Hepatocyte (in vitro differentiated cells): ENCODE measurements at regions not wholly inside any gene's neighbourhood (a gene's known extent, or its start where the extent isn't known, plus 50 kb on each side); places are given as distances from the start of the nearest gene placed in this dataset.

Experiments used
- EZH2 ChIP-seq: fragments of 200-600 bp; sonication (generic); IDR thresholded peaks from 2 replicates; pipeline ENCODE4 v1.6.1; 2016; ENCODE audit warnings: antibody characterized with exemption, mild to moderate bottlenecking, borderline replicate concordance
- EZH2phosphoT487 ChIP-seq: fragments of 200-600 bp; sonication (generic); IDR thresholded peaks from one replicate; pipeline ENCODE4 v1.6.1; 2018; ENCODE audit warnings: antibody characterized with exemption, mild to moderate bottlenecking, low read depth, moderate library complexity; ENCODE audit not compliant: unreplicated experiment, severe bottlenecking
- TF ChIP-seq, protein P1 (sequence below): fragments of 200-600 bp; sonication (generic); IDR thresholded peaks from 2 replicates; pipeline ENCODE4 v1.5.1; 2016; ENCODE audit warnings: antibody characterized with exemption, mild to moderate bottlenecking; ENCODE audit not compliant: poor library complexity

DNA sequence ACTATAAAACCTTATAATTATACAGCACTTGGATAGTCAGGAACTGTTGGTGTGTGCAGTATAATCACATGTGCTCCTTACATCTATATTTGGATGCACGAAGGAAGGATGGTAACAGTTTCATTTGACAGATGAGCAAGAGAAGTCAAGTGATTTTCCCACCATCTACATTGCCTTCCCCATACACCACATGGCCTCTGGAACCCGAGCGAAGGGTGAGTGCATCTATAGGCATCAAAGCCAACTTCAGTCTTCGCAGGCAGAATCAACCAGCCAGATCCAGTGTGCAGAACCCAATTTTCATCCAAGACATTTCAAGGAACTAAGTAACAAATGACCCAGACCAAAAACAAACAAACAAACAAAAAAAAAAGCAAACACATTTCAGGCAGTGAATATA, 85.1 kb upstream of the BLID start:
- TF ChIP-seq, protein P1, sequence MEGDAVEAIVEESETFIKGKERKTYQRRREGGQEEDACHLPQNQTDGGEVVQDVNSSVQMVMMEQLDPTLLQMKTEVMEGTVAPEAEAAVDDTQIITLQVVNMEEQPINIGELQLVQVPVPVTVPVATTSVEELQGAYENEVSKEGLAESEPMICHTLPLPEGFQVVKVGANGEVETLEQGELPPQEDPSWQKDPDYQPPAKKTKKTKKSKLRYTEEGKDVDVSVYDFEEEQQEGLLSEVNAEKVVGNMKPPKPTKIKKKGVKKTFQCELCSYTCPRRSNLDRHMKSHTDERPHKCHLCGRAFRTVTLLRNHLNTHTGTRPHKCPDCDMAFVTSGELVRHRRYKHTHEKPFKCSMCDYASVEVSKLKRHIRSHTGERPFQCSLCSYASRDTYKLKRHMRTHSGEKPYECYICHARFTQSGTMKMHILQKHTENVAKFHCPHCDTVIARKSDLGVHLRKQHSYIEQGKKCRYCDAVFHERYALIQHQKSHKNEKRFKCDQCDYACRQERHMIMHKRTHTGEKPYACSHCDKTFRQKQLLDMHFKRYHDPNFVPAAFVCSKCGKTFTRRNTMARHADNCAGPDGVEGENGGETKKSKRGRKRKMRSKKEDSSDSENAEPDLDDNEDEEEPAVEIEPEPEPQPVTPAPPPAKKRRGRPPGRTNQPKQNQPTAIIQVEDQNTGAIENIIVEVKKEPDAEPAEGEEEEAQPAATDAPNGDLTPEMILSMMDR = no peak
- no peak for TF ChIP-seq EZH2phosphoT487
- no peak for TF ChIP-seq EZH2
